GM18951 (cell line): ENCODE measurements at regions not wholly inside any gene's neighbourhood (a gene's known extent, or its start where the extent isn't known, plus 50 kb on each side); places are given as distances from the start of the nearest gene placed in this dataset.

Source experiments
- POLR2A ChIP-seq: IDR thresholded peaks from 4 replicates; pipeline ENCODE4 v1.6.1; 2011; ENCODE audit warnings: mild to moderate bottlenecking; ENCODE audit not compliant: insufficient read length, insufficient read depth; ENCODE audit errors: extremely low read depth
- in situ Hi-C: fragments of 300-500 bp; cut with MboI; formaldehyde crosslinking; loops from one replicate; pipeline ENCODE4 v1.12.0; 2022; ENCODE audit warnings: low sequenced_read_pairs, mixed read lengths, inconsistent platforms; ENCODE audit not compliant: unreplicated experiment

- in situ Hi-C loops: no loop called here
- TF ChIP-seq POLR2A: no peak
Observed at GRCh38 chr9:23447166-23447565, 378.9 kb downstream of the ELAVL2 start.

GRCh38 chr9:23447944-23448343, 378.1 kb downstream of the ELAVL2 start:
- no peak for TF ChIP-seq POLR2A
- in situ Hi-C loops: no loop called here

GRCh38 chr9:23451802-23452418, 374.1 kb downstream of the ELAVL2 start:
- in situ Hi-C loops: no loop called here
- TF ChIP-seq POLR2A: no peak

GRCh38 chr9:23464275-23464674, 361.8 kb downstream of the ELAVL2 start:
- no peak for TF ChIP-seq POLR2A
- in situ Hi-C loops: no loop called here

GRCh38 chr9:23467276-23467675, 358.8 kb downstream of the ELAVL2 start:
- no peak for TF ChIP-seq POLR2A
- in situ Hi-C loops: no loop called here

- TF ChIP-seq POLR2A: no peak
- in situ Hi-C loops: no loop called here
Observed at GRCh38 chr9:23477908-23478307, 348.1 kb downstream of the ELAVL2 start.

- in situ Hi-C loops: no loop called here
- no peak for TF ChIP-seq POLR2A
Observed at GRCh38 chr9:23483566-23483965, 342.5 kb downstream of the ELAVL2 start.

- no peak for TF ChIP-seq POLR2A
- in situ Hi-C loops: no loop called here
Observed at GRCh38 chr9:23492126-23493002, 333.7 kb downstream of the ELAVL2 start.

- TF ChIP-seq POLR2A: no peak
- in situ Hi-C loops: no loop called here
Observed at GRCh38 chr9:23493219-23493618, 332.8 kb downstream of the ELAVL2 start.

- in situ Hi-C loops: no loop called here
- no peak for TF ChIP-seq POLR2A
Observed at GRCh38 chr9:23496489-23497136, 329.4 kb downstream of the ELAVL2 start.

- TF ChIP-seq POLR2A: no peak
- in situ Hi-C loops: no loop called here
Observed at GRCh38 chr9:23497137-23497504, 328.9 kb downstream of the ELAVL2 start.

GRCh38 chr9:23502004-23502403, 324.0 kb downstream of the ELAVL2 start:
- TF ChIP-seq POLR2A: no peak
- in situ Hi-C loops: no loop called here

- no peak for TF ChIP-seq POLR2A
- in situ Hi-C loops: no loop called here
Observed at GRCh38 chr9:23522952-23523351, 303.1 kb downstream of the ELAVL2 start.
